ENCODE measurements at regions not wholly inside any gene's neighbourhood (a gene's known extent, or its start where the extent isn't known, plus 50 kb on each side); places are given as distances from the start of the nearest gene placed in this dataset.
"Not testable (repeated sequence)": the region's sequence is repeated elsewhere in the genome, so short reads cannot be mapped to it uniquely, and the experiment has no call there.

DNA sequence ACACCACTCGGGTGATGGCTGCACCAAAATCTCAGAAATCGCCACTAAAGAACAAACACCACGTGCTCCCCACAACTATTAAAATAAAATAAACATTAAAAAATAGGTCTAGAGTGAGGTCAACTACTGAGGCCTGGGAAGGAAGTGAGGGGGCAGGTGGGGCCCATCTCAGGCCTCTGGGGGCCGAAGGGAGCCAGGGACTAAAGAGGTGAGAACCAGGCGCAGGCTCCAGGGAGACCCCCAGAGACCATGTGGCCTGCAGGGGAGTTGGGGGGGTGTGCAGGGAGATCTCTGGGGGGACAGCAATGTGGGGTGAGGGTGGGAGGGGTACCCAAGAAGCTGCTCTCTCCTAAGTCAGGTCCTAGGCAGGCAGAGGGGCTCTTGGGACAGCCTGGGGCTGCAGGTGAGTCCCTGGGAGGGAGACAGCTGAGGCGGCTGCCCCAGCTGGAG is 111.3 kb upstream of the SMURF2 start:
- no peak for DNase-seq (ENCODE audit: low read depth in 2 of 2)

DNA sequence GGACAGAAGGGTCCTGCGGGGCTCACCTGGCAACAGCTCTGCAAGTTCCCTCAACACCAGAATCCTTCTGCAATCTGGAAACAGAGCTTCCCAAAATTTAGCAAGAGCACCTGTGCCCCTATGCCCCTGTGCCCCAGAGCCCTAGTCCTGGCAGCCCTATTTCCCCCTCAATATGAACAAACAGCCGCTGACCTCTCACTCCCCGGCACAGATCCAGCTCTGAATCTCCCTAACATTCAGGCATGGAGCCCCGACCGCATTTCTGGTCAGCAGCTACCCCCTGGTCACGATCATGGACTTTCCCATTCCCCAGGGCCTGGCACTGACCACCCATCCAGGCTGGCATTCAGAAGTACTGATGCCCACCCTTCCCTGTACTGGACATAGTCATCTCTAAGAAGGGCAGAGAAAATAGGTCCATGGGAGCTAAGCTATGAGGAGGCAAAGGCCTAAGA is 110.8 kb upstream of the SMURF2 start:
- no peak for DNase-seq (ENCODE audit: low read depth in 2 of 2)

- no peak for DNase-seq (ENCODE audit: low read depth in 2 of 2)
Measured at GRCh38 chr17:64771980-64772844, 110.1 kb upstream of the SMURF2 start.

- no peak for DNase-seq (ENCODE audit: low read depth in 2 of 2)
Measured at GRCh38 chr17:64769712-64770111, 107.6 kb upstream of the SMURF2 start.

DNA sequence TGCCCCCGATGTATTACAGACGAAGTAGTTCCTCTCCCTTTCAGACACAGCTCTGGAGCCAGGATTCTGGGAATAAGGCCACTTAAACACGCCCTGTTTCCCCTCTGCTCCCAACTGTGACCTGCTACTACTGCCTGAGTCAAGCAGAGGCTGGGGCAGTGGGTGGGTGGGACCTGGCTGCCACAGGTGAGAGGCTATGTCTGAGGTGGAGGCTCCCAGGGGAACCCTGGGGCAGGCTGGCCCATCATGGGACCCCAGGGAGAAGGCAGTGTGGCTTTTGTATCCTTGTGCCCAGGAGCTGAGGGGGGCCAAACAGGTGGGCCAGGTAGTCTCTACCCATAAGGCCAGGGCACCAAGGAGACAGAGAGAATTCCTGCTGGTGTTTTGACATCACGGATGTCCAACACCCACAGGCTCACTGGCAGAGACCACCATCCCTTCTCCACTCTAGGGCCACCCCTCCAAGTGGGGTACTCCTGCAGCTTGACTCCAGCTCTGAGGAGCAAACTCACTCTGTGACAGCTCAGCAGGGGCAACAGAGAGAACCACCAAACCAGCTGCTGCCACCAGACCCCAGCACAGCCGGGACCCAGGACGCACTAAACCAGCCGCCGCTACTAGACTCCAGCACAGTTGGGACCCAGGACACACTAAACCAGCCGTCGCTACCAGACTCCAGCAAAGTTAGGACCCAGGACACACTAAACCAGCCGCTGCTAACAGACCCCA is 105.3 kb upstream of the SMURF2 start:
- DNase-seq (ENCODE audit: low read depth in 2 of 2): no peak

DNA sequence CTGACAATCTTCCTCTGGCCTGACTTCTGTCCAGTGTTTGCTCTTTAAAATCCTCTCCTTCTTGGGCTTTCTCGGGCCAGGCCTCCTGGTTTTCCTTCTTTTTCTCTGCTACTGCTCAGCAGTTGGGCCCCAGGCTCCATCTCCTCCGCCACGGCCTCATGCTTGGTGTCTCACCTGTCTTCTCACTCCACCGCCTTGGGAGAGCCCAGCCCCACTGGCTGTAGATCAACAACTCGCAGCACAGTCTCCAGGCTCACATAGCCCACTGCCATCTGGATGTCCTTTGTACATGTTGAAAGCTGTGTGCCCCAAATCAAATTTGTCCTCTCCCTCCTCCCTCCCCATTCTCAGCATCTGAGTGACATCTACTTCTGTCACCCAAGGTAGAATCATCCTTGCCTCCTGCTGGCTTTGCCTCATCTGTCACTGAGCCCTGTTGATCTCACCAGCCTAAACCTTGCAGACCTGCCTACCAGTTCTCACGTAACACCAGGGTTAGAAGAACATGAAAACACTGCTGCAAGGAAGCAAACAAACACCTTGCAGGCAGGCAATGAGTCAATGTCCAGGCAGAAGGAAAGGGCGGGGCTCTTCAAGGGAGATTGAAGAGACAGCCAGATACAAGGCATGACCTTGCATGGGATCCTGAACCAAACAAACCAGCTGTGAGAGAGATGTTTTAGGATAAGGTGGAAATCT is 103.2 kb upstream of the SMURF2 start:
- DNase-seq (ENCODE audit: low read depth in 2 of 2): no peak

- DNase-seq (ENCODE audit: low read depth in 2 of 2): no peak
Measured at GRCh38 chr17:64750891-64751677, 89.0 kb upstream of the SMURF2 start.

- no peak for DNase-seq (ENCODE audit: low read depth in 2 of 2)
Measured at GRCh38 chr17:64750478-64750877, 88.4 kb upstream of the SMURF2 start.

DNA sequence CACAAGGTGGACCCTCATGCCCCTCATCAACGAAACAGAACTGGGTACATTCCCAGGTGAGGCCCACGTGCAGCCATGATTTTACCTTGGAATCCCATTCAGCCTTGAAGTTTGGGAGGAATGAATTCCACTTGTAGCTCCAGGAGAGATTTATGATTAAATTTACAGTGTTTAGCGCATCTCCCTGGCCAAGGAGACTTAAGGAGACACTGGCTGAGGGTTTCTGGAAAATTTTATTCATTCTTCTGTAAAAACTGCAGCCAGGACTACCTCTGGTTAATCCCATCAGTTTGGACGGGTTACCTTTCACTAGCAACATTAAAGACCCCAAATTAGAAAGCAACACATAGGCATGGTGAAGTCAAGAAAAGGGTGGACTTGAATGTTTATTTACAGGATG is 87.2 kb upstream of the SMURF2 start:
- no peak for DNase-seq (ENCODE audit: low read depth in 2 of 2)

- DNase-seq (ENCODE audit: low read depth in 2 of 2): no peak
Measured at GRCh38 chr17:64747938-64748540, 85.9 kb upstream of the SMURF2 start.

GRCh38 chr17:64742326-64742725 is 80.2 kb upstream of the SMURF2 start:
- no peak for DNase-seq (ENCODE audit: low read depth in 2 of 2)

GRCh38 chr17:64741916-64742315 is 79.8 kb upstream of the SMURF2 start:
- DNase-seq (ENCODE audit: low read depth in 2 of 2): not testable (repeated sequence)

GRCh38 chr17:64741038-64741641 is 79.0 kb upstream of the SMURF2 start:
- no peak for DNase-seq (ENCODE audit: low read depth in 2 of 2)

- DNase-seq (ENCODE audit: low read depth in 2 of 2): no peak
Measured at GRCh38 chr17:64739316-64740058, 77.4 kb upstream of the SMURF2 start.

DNA sequence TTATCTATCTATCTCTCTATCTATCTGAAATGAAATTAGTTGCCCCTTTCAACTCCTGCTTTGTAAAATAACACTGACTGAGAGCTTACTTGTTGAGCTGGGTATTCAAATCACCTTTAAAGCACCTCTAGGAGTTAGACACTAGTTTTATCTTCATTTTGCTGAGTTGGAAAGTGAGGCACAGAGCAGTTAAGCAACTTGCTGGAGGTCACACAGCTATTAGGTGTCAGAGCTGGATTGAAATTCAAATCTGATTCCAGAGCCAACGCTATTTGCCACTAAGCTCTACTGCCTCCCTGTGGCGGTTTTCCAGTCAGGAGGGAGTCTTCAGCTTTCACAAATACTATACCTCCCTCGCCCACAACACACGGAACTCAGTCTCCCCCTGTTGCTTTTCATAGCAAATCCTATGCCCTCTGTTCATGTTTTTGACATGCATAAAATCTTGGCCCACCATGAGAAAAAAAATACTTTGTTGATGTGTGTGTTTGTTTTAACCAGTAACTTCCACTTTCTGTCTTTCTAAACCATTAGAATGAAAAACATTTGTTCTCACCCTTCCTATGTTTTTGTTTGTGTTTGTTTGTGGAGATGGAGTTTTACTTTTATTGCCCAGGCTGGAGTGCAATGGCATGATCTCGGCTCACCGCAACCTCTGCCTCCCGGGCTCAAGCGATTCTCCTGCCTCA is 74.8 kb upstream of the SMURF2 start:
- DNase-seq (ENCODE audit: low read depth in 2 of 2): peak; percentile 10 to 17

DNA sequence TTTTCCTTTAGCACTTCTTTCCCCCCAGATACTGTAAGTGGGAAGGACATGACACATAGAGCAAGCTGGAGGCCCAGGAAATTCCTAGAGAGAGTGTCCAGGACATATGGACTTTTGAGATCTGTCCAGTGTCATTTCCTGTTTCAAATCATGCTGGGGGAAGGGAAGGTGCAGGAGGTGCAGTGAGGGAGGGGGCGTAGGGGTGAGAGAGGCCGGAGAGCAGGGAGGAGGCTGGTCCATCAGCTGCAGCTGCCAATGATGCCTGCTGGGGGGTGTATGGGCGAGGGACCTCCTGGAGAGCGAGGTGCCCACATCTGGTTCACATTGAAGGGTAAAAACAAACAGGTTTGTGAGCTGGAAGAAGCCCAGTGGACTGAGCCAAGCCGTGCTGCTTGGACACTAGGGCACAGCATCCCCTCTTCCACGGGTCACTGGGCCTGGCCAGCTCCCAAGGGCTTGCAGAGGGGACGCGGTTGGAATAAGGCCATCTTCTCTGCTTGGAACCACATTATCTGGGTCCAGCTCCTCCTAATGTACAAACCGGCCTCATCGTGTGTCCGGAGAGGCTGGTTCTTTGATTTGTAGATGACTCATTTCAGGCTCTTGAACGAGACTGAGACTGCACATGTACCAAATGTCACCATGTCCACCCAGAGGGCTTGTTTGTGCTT is 70.4 kb upstream of the SMURF2 start:
- DNase-seq (ENCODE audit: low read depth in 2 of 2): no peak

DNA sequence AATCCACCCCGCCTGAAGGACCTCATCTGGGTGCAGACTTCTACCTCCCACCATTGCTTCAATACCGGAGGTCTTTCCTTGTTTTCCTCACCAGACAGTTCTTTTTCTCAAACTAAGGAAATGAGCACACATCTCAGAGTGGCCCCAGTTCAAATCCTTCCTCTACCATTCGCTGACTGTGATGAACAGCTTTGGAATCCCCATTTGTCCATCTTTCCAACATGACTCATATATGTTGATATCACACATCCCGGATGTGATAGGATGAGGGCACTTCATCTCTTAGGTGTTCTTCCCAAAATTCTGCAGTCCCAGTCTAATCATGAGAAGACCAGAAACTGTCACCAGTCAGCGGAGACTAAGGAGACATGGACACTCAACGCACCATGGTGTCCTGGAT is 67.9 kb upstream of the SMURF2 start:
- not testable (repeated sequence) for DNase-seq (ENCODE audit: low read depth in 2 of 2)

- DNase-seq (ENCODE audit: low read depth in 2 of 2): no peak
Measured at GRCh38 chr17:64729201-64729600, 67.1 kb upstream of the SMURF2 start.
